AG04449 (cell line): ENCODE measurements at regions not wholly inside any gene's neighbourhood (a gene's known extent, or its start where the extent isn't known, plus 50 kb on each side); places are given as distances from the start of the nearest gene placed in this dataset.

ENCODE experiments used
- CTCF ChIA-PET: fragments of 350-600 bp; formaldehyde crosslinking; extraction: SDS; loops from one replicate; lab custom pipeline; 2021; ENCODE audit warnings: antibody characterized with exemption; lab: Yijun Ruan, JAX
- POLR2A ChIA-PET: fragments of 400-600, 350-600 bp; formaldehyde crosslinking; extraction: SDS; loops from one replicate; lab custom pipeline; 2020; ENCODE audit warnings: antibody characterized with exemption, inconsistent platforms; lab: Yijun Ruan, JAX
- DNase-seq: peaks from one replicate; pipeline ENCODE4 v3.0.0-alpha.2; 2010; ENCODE audit warnings: low read depth, low spot score
- H3K4me3 ChIP-seq: 2 replicates; pipeline ENCODE4 v1.5.1; 2011; ENCODE audit warnings: low read depth, mild to moderate bottlenecking, control low read depth, low read length
- CTCF ChIP-seq: IDR thresholded peaks from one replicate; pipeline ENCODE4 v1.5.1; 2011; ENCODE audit warnings: mild to moderate bottlenecking, moderate library complexity, low read length, control low read depth, inconsistent platforms; ENCODE audit not compliant: insufficient read depth; ENCODE audit errors: missing control alignments

DNA sequence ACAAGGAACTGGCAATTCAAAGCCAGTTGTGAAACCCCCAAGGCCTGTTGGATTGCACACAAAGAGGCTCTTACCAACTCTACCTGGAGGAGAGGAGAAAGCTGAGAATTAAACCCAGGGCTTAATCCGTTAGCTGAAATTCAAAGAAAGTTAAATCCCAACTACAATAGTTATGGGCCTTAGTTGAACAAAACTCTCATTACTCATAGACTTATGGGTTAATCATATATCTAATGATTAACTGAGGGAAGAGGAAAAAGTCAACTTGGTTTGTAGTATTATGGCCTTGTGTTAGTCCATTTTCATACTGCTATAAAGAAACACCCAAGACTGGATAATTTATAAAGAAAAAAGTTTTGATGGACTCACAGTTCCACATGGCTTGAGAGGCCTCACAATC lies 838.2 kb upstream of the ADGRL2 start:
- no peak for DNase-seq
- ChIA-PET CTCF (no interaction called here), POLR2A (no interaction called here)
- TF ChIP-seq CTCF = no peak
- H3K4me3 ChIP-seq = no peak overlapping the region

GRCh38 chr1:80961464-80962190 lies 839.1 kb upstream of the ADGRL2 start:
- no peak for TF ChIP-seq CTCF
- ChIA-PET CTCF (no interaction called here), POLR2A (no interaction called here)
- no peak overlapping the region for H3K4me3 ChIP-seq
- DNase-seq = no peak

DNA sequence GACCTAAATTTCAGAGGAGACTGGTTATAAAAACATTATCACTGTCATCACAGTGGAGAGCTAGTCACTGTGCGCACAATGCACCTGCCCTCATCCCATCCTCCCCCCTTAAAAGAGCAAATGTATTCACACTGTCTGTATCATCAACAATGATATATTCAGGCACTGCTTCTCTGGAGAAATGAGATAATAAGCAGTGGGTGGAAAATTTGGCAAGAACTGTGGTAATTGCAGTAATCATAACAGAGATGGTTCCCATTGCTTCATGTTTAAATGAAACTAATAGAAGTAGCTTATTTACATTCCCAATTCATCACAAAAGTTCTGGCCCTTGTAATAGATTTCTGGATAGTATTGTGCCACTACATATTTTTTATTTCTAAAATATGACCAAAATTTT lies 867.4 kb upstream of the ADGRL2 start:
- POLR2A ChIA-PET = no interaction called here
- CTCF ChIA-PET = no interaction called here
- no peak for TF ChIP-seq CTCF
- no peak for DNase-seq
- no peak overlapping the region for H3K4me3 ChIP-seq

- TF ChIP-seq CTCF = no peak
- CTCF ChIA-PET = no interaction called here
- no peak overlapping the region for H3K4me3 ChIP-seq
- POLR2A ChIA-PET = no interaction called here
- DNase-seq = no peak
Observed at GRCh38 chr1:80931178-80931577, 869.6 kb upstream of the ADGRL2 start.

DNA sequence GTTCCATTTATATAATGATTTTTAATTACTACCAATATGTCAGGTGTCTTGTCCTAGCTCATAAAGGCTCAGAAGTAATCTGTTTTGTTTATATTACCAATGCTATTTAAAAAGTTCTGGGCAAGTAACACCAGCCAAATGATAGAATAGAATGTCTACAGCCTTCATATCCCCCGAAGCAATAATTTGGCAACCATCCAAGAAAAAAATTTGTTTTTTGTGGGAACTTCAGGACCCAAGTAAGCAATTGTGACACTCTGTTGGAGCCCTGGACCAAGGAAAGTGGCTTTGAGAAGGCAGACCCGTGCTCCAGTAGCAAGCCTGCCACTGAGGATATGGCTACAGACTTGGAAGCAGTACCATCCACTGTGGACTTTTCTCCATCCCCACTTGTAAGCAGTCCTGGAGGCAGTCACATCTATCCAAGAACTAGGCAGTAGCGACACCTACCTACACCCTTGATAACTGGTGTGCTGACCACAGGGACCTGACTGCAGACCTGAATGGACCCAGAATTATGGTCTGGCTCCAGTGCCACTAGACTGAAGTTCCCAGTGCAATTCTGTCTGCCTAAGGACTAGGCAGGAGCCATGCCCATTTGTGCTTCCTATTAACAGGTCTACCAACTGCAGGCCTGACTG lies 870.7 kb upstream of the ADGRL2 start:
- DNase-seq = no peak
- CTCF ChIA-PET = no interaction called here
- H3K4me3 ChIP-seq = no peak overlapping the region
- no peak for TF ChIP-seq CTCF
- POLR2A ChIA-PET = no interaction called here

DNA sequence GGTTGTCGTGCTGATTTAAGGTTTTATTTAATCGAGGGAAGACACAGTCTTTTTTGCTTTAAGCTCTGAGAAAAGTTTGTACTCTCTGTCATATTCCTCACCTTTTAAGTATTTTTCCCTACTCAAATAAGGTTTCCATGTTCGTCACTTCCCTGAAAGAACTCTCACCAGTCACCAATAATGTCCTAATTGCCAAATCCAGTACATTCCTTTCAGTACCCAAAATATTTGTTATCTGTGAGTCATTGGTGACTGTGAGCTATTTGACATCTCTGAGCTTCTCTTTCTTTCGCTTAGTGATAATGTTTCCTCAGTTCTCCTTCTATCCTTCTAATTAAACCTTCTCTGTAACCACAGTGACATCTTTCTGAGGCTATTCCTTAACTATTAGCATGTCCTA lies 874.2 kb upstream of the ADGRL2 start:
- no peak overlapping the region for H3K4me3 ChIP-seq
- no peak for TF ChIP-seq CTCF
- DNase-seq = no peak
- ChIA-PET POLR2A (no interaction called here), CTCF (no interaction called here)
